ENCODE measurements at regions not wholly inside any gene's neighbourhood (a gene's known extent, or its start where the extent isn't known, plus 50 kb on each side); places are given as distances from the start of the nearest gene placed in this dataset.

- intact Hi-C loops (cut with micrococcal nuclease), result loop anchor here (10.0 kb wide), 1 partner anchor 910 kb away; no protein-coding TSS in a partner anchor
- CTCF ChIA-PET, result no interaction called here
- peaks cover 9 to 39% of the 10 kb centered on the region in 2 experiments; a peak in 2 of 4 replicates for H3K9me3 ChIP-seq (ENCODE audit: control insufficient read depth in 1 of 2, insufficient read depth in 1 of 2, low read depth in 1 of 2, low read length in 2 of 2)
Measured at GRCh38 chr22:34114406-34114805, 194.1 kb upstream of the LARGE1 start.

More at GRCh38 chr22:34114406-34114805, 194.1 kb upstream of the LARGE1 start:
- Histone ChIP-seq H4K20me1 (ENCODE audit: insufficient read depth) (no peaks in the 10 kb centered on the region), H3K79me2 (ENCODE audit: insufficient read depth, low read length) (no peaks in the 10 kb centered on the region), H3K9me2 (ENCODE audit: insufficient read depth) (no peaks in the 10 kb centered on the region), H3K27ac (ENCODE audit: low read depth, low read length) (no peak overlapping the region), H3K4me3 (replicated peaks in 1 of 2; ENCODE audit: low read depth in 1 of 2, low read length in 2 of 2) (no peak overlapping the region), H3K4me2 (ENCODE audit: low read length) (no peak overlapping the region), H2AFZ (ENCODE audit: low read depth, low read length, poor library complexity, severe bottlenecking) (no peak overlapping the region), H3K9ac (ENCODE audit: low read length) (no peak overlapping the region), H3K4me1 (ENCODE audit: control insufficient read depth in 1 of 2, insufficient read depth in 2 of 2, low read length in 2 of 2) (no peaks in the 10 kb centered on the region), H3K27me3 (ENCODE audit: insufficient read depth, low read length) (no peaks in the 10 kb centered on the region), H3K36me3 (ENCODE audit: control insufficient read depth in 1 of 2, insufficient read depth in 2 of 2, low read length in 2 of 2) (no peaks in the 10 kb centered on the region)
- ATAC-seq, result no peak
- POLR2A ChIA-PET, result no interaction called here
- no peak for TF ChIP-seq CEBPB (IDR thresholded peaks at IDR 0.05; ENCODE audit: low read depth)
- TF ChIP-seq REST (IDR thresholded peaks at IDR 0.05; ENCODE audit: low read depth), result no peak
- TF ChIP-seq CTCF (IDR thresholded peaks at IDR 0.05 in 2 of 3, conservative IDR thresholded peaks at IDR 0.05 in 1 of 3; ENCODE audit: borderline replicate concordance in 1 of 3, insufficient read depth in 1 of 3, low read depth in 2 of 3, low read length in 2 of 3), result no peak
- no peak for TF ChIP-seq SIN3A (IDR thresholded peaks at IDR 0.05; ENCODE audit: low read depth)
- TF ChIP-seq EZH2phosphoT487 (IDR thresholded peaks at IDR 0.05; ENCODE audit: borderline replicate concordance), result no peak
- TF ChIP-seq ZBTB33 (IDR thresholded peaks at IDR 0.05; ENCODE audit: extremely low read depth, insufficient replicate concordance, low read length), result no peak
- TF ChIP-seq EGR1 (IDR thresholded peaks at IDR 0.05; ENCODE audit: low read depth), result no peak
- TF ChIP-seq ELF1 (IDR thresholded peaks at IDR 0.05; ENCODE audit: borderline replicate concordance, low read depth), result no peak
- no peak for TF ChIP-seq JUND (IDR thresholded peaks at IDR 0.05)
- TF ChIP-seq SRF (IDR thresholded peaks at IDR 0.05; ENCODE audit: low read depth), result no peak
- TF ChIP-seq YY1 (IDR thresholded peaks at IDR 0.05; ENCODE audit: extremely low read depth, insufficient replicate concordance, low read depth, low read length), result no peak
- TF ChIP-seq POLR2A (IDR thresholded peaks at IDR 0.05; ENCODE audit: borderline replicate concordance, extremely low read depth, insufficient read depth, insufficient read length), result no peak
- no peak for TF ChIP-seq ATF3 (IDR thresholded peaks at IDR 0.05)
- no peak for TF ChIP-seq MAX (IDR thresholded peaks at IDR 0.05)
- no peak for TF ChIP-seq RAD21 (IDR thresholded peaks at IDR 0.05; ENCODE audit: low read depth)
- TF ChIP-seq TCF7L2 (IDR thresholded peaks at IDR 0.05; ENCODE audit: borderline replicate concordance, extremely low read depth, insufficient read depth, insufficient read length), result no peak
- no peak for TF ChIP-seq EZH2 (IDR thresholded peaks at IDR 0.05)
- RAD21 ChIA-PET (ENCODE audit: low non-redundant PET in 1 of 2, low total read pairs in 2 of 2, uncharacterized antibody in 2 of 2, unreplicated experiment in 2 of 2), result no interaction called here
- DNase-seq (ENCODE audit: low read depth, low spot score), result no peak
- BruUV-seq (replicated peaks), result no TSS peak
